Brain microvascular endothelial cell (primary cell): ENCODE measurements at regions not wholly inside any gene's neighbourhood (a gene's known extent, or its start where the extent isn't known, plus 50 kb on each side); places are given as distances from the start of the nearest gene placed in this dataset.
"Not testable (repeated sequence)": the region's sequence is repeated elsewhere in the genome, so short reads cannot be mapped to it uniquely, and the experiment has no call there.

Experiments used
- DNase-seq: peaks from one replicate; pipeline ENCODE4 v3.0.0-alpha.2; 2020
- H3K27ac ChIP-seq: fragments of 250-450 bp; sonication (Bioruptor Pico); 2 replicates; pipeline ENCODE4 v1.5.1; 2020; ENCODE audit warnings: mild to moderate bottlenecking, moderate library complexity
- H3K27me3 ChIP-seq: fragments of 250-450 bp; sonication (Bioruptor Pico); replicated peaks from 2 replicates; pipeline ENCODE4 v1.5.1; 2020; ENCODE audit warnings: mild to moderate bottlenecking
- H3K36me3 ChIP-seq: fragments of 250-450 bp; sonication (Bioruptor Pico); replicated peaks from 2 replicates; pipeline ENCODE4 v1.5.1; 2020; ENCODE audit warnings: mild to moderate bottlenecking
- H3K4me3 ChIP-seq: 2 replicates; pipeline ENCODE4 v1.5.1; 2011; ENCODE audit warnings: low read depth, mild to moderate bottlenecking, control low read depth, low read length, moderate library complexity
- CTCF ChIP-seq: IDR thresholded peaks from 2 replicates; pipeline ENCODE4 v1.5.1; 2011; ENCODE audit warnings: low read depth, mild to moderate bottlenecking, moderate library complexity, low read length, control low read depth, inconsistent platforms; ENCODE audit errors: missing control alignments
- in situ Hi-C: cut with HindIII; loops from 2 replicates; pipeline ENCODE4 v1.10.0; 2017; ENCODE audit warnings: low sequenced_read_pairs, low pct_ligation_motif_present

DNA sequence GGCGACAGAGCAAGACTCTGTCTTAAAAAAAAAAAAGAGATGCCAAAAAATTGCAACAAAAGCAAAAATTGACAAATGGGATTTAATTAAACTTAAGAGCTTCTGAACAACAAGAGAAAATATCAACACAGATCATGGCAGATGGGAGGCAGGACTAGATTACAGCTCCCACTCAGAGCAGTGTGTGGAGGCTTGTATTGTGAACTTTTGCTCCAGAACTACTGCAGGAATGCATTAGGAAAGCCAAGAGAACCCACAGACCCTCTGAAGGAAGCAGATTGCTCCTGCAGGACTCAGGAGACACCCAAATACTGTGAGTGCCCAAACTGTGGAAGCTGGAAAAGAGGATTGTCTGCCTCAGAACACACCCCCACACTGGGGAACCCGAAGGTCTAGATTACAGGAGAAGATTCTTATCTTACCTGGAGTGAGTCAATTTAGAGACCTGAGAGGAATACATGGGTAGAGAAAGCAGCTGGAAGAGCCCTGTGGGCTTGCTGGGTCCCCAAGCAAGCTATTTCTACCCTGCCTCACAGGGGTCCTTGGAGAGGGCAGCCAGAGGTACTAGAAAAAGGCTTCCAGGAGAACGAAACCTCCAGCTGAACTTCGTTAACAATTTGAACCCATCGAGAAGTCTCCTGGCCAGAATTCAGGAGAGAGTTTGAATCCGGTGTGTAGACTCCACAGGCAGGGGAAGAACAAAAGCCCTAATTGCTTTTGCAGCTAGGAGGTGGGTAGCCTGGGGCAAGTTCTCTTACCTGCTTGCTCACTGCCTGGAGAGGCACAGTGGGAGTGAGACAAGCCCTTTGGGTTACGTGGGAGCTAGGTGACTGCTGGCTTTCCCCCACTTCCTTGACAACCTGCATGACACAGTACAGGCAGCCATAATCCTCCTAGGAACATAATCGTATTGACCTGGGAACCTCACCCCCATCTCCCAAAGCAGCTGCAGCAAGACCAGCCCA, 593.4 kb upstream of the RGMB start:
- Histone ChIP-seq H3K27ac (no peak overlapping the region), H3K27me3 (no peaks in the 10 kb centered on the region), H3K36me3 (no peaks in the 10 kb centered on the region), H3K4me3 (no peak overlapping the region)
- in situ Hi-C loops = no loop called here
- peak; percentile 21 for DNase-seq
- no peak for TF ChIP-seq CTCF

DNA sequence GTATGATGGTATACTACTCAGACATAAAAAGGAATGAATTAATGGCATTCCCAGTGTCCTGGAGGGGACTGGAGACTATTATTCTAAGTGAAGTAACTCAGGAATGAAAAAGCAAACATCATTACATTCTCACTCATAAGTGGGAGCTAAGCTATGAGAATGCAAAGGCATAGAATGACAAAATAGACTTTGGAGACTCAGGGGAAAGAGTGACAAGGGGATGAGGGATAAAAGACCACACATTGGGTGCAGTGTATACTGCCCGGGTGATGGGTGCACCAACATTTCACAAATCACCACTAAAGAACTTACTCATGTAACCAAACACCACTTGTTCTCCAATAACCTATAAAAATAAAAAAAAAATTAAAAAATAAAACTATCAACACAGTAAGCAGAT, 587.3 kb upstream of the RGMB start:
- TF ChIP-seq CTCF = no peak
- Histone ChIP-seq H3K36me3 (no peaks in the 10 kb centered on the region), H3K27ac (no peak overlapping the region), H3K27me3 (no peaks in the 10 kb centered on the region), H3K4me3 (no peak overlapping the region)
- DNase-seq = no peak
- in situ Hi-C loops = no loop called here

DNA sequence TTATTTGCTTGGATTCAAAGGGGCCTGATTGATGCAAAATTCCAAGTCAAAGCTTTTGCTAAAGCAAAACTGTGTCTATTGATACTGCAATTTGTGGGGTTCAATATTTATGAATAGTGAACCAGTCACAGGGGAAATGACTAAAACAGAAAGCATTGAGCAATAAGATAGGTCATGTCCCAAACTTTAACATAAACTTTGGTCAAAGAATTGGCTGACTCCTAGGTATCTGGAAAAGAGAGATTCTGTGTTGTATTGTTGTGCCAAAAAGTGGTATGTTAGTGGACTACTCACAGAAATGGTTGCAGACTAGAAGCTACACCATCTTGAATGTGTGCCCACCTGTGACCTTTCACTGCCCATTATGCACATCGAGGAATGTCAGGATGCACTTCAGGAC, 585.5 kb upstream of the RGMB start:
- DNase-seq = no peak
- in situ Hi-C loops = no loop called here
- Histone ChIP-seq H3K27ac (no peak overlapping the region), H3K36me3 (no peaks in the 10 kb centered on the region), H3K4me3 (no peak overlapping the region), H3K27me3 (no peaks in the 10 kb centered on the region)
- no peak for TF ChIP-seq CTCF

DNA sequence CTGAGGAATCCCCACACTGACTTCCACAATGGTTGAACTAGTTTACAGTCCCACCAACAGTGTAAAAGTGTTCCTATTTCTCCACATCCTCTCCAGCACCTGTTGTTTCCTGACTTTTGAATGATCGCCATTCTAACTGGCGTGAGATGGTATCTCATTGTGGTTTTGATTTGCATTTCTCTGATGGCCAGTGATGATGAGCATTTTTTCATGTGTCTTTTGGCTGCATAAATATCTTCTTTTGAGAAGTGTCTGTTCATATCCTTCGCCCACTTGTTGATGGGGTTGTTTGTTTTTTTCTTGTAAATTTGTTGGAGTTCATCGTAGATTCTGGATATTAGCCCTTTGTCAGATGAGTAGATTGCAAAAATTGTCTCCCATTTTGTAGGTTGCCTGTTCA, 583.1 kb upstream of the RGMB start:
- DNase-seq, H3K4me3 ChIP-seq, H3K27me3 ChIP-seq, in situ Hi-C loops, H3K36me3 ChIP-seq, H3K27ac ChIP-seq: not testable (repeated sequence)

GRCh38 chr5:98193921-98194760, 579.3 kb upstream of the RGMB start:
- DNase-seq = no peak
- in situ Hi-C loops = no loop called here
- Histone ChIP-seq H3K4me3 (no peak overlapping the region), H3K36me3 (no peaks in the 10 kb centered on the region), H3K27ac (no peak overlapping the region), H3K27me3 (no peaks in the 10 kb centered on the region)
- no peak for TF ChIP-seq CTCF
